ENCODE measurements at regions not wholly inside any gene's neighbourhood (a gene's known extent, or its start where the extent isn't known, plus 50 kb on each side); places are given as distances from the start of the nearest gene placed in this dataset.

DNA sequence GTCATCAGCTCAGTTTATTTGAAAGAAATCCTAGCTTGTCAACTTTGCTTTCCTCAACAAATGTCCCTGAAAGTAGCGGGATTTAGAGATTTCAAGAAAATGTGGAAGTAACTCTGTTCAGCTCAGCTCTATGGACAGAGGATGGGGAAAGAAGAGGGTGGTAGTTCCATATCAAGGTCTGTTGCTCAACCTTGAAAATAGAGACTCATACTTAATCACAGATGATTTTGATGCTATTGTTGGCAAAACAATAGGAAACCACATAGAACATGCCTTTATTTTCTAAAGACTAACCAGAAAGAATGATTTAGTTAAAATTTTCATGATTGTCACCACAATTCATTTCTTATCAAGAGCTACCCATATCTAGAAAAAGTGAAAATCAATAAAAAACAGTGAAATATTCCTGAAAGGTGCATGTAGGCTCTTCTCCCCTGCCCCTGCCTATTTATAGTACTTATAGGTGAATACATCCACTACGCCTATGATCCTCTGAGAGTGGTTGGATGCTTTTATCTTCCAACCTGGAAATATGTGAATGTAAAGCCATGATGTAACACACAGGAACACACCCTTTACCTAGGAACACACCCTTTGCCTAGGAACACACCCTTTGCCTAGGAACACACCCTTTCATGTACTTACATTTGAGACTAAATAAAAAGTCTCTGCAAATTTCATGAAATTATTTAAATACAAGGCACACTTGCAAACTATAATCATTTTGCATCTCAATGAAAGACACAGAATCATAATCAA, 65.8 kb downstream of the ETAA1 start:
- no peak overlapping the region for H3K4me3 Mint-ChIP-seq
- no CpG with 5 or more reads among the region's 2 CpGs for WGBS (ENCODE audit: insufficient coverage)
- ATAC-seq: no peak

DNA sequence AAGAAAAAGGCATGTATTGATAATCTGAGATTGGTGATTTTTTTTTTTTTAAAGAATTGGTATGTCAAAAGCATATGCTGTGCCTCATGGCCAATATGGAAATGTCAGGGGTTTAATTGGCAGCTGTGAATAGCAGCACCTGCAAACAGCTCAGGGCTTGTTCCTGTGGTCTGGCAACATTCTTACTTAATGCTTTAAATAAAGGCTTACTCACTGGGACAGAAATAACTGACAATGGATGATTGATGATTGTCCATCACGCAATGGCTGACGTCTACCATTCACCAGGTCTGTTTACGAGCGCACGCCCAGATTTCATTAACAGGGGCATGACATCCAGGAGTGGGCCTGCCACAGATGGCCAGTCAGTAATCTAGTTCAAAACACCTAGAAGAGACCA, 66.7 kb downstream of the ETAA1 start:
- H3K4me1 ChIP-seq (ENCODE audit: control insufficient read depth, insufficient read depth, low read length): no peaks in the 10 kb centered on the region
- H3K27ac Mint-ChIP-seq: no peak overlapping the region
- 93% methylated on average over 5 of the region's 5 CpGs for WGBS (ENCODE audit: insufficient coverage)
- H3K36me3 ChIP-seq (ENCODE audit: control insufficient read depth, insufficient read depth, low read length): no peaks in the 10 kb centered on the region
- no peaks in the 10 kb centered on the region for H3K27me3 ChIP-seq (ENCODE audit: control insufficient read depth, insufficient read depth, low read length)
- DNase-seq (no peak), ATAC-seq (no peak)
- H3K27me3 Mint-ChIP-seq (ENCODE audit: low read depth in 2 of 2): peaks cover 7 to 9% of the 10 kb centered on the region in 2 donors
- H3K4me3 Mint-ChIP-seq: no peak overlapping the region
- H3K4me3 ChIP-seq (ENCODE audit: low read length): no peak overlapping the region
- H3K9me3 ChIP-seq (ENCODE audit: control insufficient read depth, insufficient read depth, low read length): no peaks in the 10 kb centered on the region
- H3K9me3 Mint-ChIP-seq: no peaks in the 10 kb centered on the region
- no peaks in the 10 kb centered on the region for H3K36me3 Mint-ChIP-seq
- no peaks in the 10 kb centered on the region for H3K4me1 Mint-ChIP-seq
- TF ChIP-seq CTCF (IDR thresholded peaks at IDR 0.05): no peak
- intact Hi-C loops (cut with micrococcal nuclease): no loop called here
- H3K27ac ChIP-seq (ENCODE audit: low read length): no peak overlapping the region

More for the DNA sequence above, 65.8 kb downstream of the ETAA1 start:
- Mint-ChIP-seq H3K36me3 (no peaks in the 10 kb centered on the region), H3K27me3 (ENCODE audit: low read depth in 2 of 2) (peaks cover 5 to 7% of the 10 kb centered on the region in 2 donors), H3K9me3 (no peaks in the 10 kb centered on the region), H3K4me1 (no peaks in the 10 kb centered on the region), H3K27ac (no peak overlapping the region)
- H3K9me3 ChIP-seq (ENCODE audit: control insufficient read depth, insufficient read depth, low read length): no peaks in the 10 kb centered on the region
- intact Hi-C loops (cut with micrococcal nuclease): no loop called here
- DNase-seq: no peak
- no peaks in the 10 kb centered on the region for H3K27me3 ChIP-seq (ENCODE audit: control insufficient read depth, insufficient read depth, low read length)
- H3K27ac ChIP-seq (ENCODE audit: low read length): no peak overlapping the region
- no peak overlapping the region for H3K4me3 ChIP-seq (ENCODE audit: low read length)
- no peaks in the 10 kb centered on the region for H3K4me1 ChIP-seq (ENCODE audit: control insufficient read depth, insufficient read depth, low read length)
- TF ChIP-seq CTCF (IDR thresholded peaks at IDR 0.05): no peak
- H3K36me3 ChIP-seq (ENCODE audit: control insufficient read depth, insufficient read depth, low read length): no peaks in the 10 kb centered on the region

DNA sequence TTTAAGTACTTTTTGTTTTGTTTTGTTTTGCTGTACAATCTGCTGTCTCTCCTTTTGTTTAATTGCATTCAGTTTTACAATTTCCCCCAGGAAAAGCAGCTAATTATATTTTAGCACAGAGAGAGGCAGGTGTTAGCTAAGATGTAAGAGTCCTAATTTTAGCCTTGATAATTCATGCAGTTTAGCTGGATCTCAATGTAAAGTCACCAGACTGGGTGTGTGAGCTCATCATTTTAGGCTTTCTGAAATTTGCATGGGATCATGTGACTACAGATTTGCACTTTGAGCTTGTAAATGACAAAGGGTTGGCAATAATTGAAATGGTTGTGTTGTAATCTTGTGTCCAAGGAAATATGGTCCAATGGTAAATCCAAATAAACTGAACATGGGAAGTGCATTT, 68.5 kb downstream of the ETAA1 start:
- no peak for TF ChIP-seq CTCF (IDR thresholded peaks at IDR 0.05)
- Mint-ChIP-seq H3K36me3 (no peaks in the 10 kb centered on the region), H3K27ac (no peak overlapping the region), H3K4me3 (no peak overlapping the region), H3K4me1 (no peaks in the 10 kb centered on the region), H3K9me3 (no peaks in the 10 kb centered on the region), H3K27me3 (ENCODE audit: low read depth in 2 of 2) (peaks cover 6 to 9% of the 10 kb centered on the region in 2 donors)
- no peaks in the 10 kb centered on the region for H3K4me1 ChIP-seq (ENCODE audit: control insufficient read depth, insufficient read depth, low read length)
- no peak for ATAC-seq
- no peaks in the 10 kb centered on the region for H3K27me3 ChIP-seq (ENCODE audit: control insufficient read depth, insufficient read depth, low read length)
- H3K4me3 ChIP-seq (ENCODE audit: low read length): no peak overlapping the region
- intact Hi-C loops (cut with micrococcal nuclease): no loop called here
- H3K9me3 ChIP-seq (ENCODE audit: control insufficient read depth, insufficient read depth, low read length): no peaks in the 10 kb centered on the region
- H3K27ac ChIP-seq (ENCODE audit: low read length): no peak overlapping the region
- no peak for DNase-seq
- H3K36me3 ChIP-seq (ENCODE audit: control insufficient read depth, insufficient read depth, low read length): no peaks in the 10 kb centered on the region

DNA sequence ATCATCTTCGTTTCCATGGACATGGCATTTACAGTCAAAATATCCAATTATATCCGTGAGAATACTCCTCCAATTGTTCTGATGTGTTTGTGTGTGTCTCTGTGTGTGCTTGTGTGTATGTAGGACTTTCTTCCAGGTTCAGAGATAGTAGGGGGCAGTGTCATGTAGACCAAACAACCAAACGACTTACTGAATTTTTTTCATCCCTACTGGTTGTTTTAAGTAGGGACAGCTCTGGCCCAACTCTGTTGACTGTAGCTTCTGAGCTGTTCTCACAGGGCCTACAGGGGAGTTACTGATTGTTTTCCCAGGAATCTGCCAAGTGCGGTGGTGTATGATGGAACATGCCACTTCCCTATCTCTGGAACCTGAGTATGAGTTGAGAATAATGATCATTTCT, 69.6 kb downstream of the ETAA1 start:
- no peak for ATAC-seq
- no peak for TF ChIP-seq CTCF (IDR thresholded peaks at IDR 0.05)
- no peak overlapping the region for H3K4me3 Mint-ChIP-seq
- Histone ChIP-seq H3K4me1 (ENCODE audit: control insufficient read depth, insufficient read depth, low read length) (no peaks in the 10 kb centered on the region), H3K27ac (ENCODE audit: low read length) (no peak overlapping the region), H3K4me3 (ENCODE audit: low read length) (no peak overlapping the region), H3K27me3 (ENCODE audit: control insufficient read depth, insufficient read depth, low read length) (no peaks in the 10 kb centered on the region), H3K36me3 (ENCODE audit: control insufficient read depth, insufficient read depth, low read length) (no peaks in the 10 kb centered on the region), H3K9me3 (ENCODE audit: control insufficient read depth, insufficient read depth, low read length) (no peaks in the 10 kb centered on the region)
- H3K9me3 Mint-ChIP-seq: no peaks in the 10 kb centered on the region
- no peak for DNase-seq
- H3K27ac Mint-ChIP-seq: no peak overlapping the region
- H3K27me3 Mint-ChIP-seq (ENCODE audit: low read depth in 2 of 2): peaks cover 6 to 9% of the 10 kb centered on the region in 2 donors
- no peaks in the 10 kb centered on the region for H3K36me3 Mint-ChIP-seq
- WGBS (ENCODE audit: insufficient coverage): 79% methylated on average over 3 of the region's 4 CpGs
- intact Hi-C loops (cut with micrococcal nuclease): no loop called here
- H3K4me1 Mint-ChIP-seq: no peaks in the 10 kb centered on the region

All from natural killer cell (primary cell).